ENCODE measurements at regions not wholly inside any gene's neighbourhood (a gene's known extent, or its start where the extent isn't known, plus 50 kb on each side); places are given as distances from the start of the nearest gene placed in this dataset.

DNA sequence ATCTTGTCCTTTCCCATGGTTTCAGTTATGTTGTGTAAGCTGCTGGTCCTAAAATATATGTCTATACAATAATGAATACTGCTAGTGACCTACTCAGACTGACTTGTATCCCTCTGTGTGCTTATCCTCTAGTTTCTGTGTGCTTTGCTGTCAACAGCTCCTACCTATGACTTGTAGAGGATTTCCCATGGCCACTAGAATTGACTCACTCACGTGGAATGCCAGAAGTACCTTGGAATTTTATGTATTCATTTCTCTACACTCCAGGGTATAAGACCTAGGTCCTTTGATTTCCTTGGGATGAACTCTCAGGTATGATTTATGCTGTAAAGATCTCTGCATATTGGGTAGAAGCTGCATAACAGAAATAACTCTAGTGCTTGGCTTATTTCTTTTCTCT is 279.9 kb upstream of the SLIT2 start:
- TF ChIP-seq POLR2A (IDR thresholded peaks at IDR 0.05) (no peak), EP300 (IDR thresholded peaks at IDR 0.05) (no peak)
- TF ChIP-seq, protein P1, sequence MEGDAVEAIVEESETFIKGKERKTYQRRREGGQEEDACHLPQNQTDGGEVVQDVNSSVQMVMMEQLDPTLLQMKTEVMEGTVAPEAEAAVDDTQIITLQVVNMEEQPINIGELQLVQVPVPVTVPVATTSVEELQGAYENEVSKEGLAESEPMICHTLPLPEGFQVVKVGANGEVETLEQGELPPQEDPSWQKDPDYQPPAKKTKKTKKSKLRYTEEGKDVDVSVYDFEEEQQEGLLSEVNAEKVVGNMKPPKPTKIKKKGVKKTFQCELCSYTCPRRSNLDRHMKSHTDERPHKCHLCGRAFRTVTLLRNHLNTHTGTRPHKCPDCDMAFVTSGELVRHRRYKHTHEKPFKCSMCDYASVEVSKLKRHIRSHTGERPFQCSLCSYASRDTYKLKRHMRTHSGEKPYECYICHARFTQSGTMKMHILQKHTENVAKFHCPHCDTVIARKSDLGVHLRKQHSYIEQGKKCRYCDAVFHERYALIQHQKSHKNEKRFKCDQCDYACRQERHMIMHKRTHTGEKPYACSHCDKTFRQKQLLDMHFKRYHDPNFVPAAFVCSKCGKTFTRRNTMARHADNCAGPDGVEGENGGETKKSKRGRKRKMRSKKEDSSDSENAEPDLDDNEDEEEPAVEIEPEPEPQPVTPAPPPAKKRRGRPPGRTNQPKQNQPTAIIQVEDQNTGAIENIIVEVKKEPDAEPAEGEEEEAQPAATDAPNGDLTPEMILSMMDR (IDR thresholded peaks at IDR 0.05), result no peak

Measured in sigmoid colon (tissue), 4 donors.